Cardiac muscle cell (in vitro differentiated cells and primary cell): ENCODE measurements at regions not wholly inside any gene's neighbourhood (a gene's known extent, or its start where the extent isn't known, plus 50 kb on each side); places are given as distances from the start of the nearest gene placed in this dataset.

Experiments used
- DNase-seq, 2 donors: peaks; one replicate each; pipeline versions ENCODE4 v3.0.0 to v3.0.0-alpha.2; 2010 to 2017; ENCODE audit warnings: low read depth in 1 of 2, low spot score in 1 of 2
- H3K27ac ChIP-seq: fragments of 200-600 bp; sonication (generic); 2 replicates; pipeline ENCODE4 v1.5.1; 2016
- H3K27me3 ChIP-seq: fragments of 200-600 bp; sonication (generic); 2 replicates; pipeline ENCODE4 v1.6.0; 2016; ENCODE audit warnings: control low read depth
- H3K36me3 ChIP-seq: fragments of 200-600 bp; sonication (generic); 2 replicates; pipeline ENCODE4 v1.5.1; 2016; ENCODE audit warnings: control low read depth
- H3K4me1 ChIP-seq: fragments of 200-600 bp; sonication (generic); 2 replicates; pipeline ENCODE4 v1.8.1; 2017; ENCODE audit warnings: low read depth, mild to moderate bottlenecking, mixed run types
- H3K4me3 ChIP-seq: fragments of 200-600 bp; sonication (generic); 2 replicates; pipeline ENCODE4 v1.5.1; 2016; ENCODE audit warnings: mild to moderate bottlenecking
- H3K9me3 ChIP-seq: fragments of 200-600 bp; sonication (generic); 2 replicates; pipeline ENCODE4 v1.5.1; 2017; ENCODE audit warnings: low read depth, mild to moderate bottlenecking, control low read depth
- TF ChIP-seq, protein P1 (sequence below): IDR thresholded peaks from 2 replicates; pipeline ENCODE4 v1.5.1; 2012; ENCODE audit warnings: low read depth, mild to moderate bottlenecking, low read length

DNA sequence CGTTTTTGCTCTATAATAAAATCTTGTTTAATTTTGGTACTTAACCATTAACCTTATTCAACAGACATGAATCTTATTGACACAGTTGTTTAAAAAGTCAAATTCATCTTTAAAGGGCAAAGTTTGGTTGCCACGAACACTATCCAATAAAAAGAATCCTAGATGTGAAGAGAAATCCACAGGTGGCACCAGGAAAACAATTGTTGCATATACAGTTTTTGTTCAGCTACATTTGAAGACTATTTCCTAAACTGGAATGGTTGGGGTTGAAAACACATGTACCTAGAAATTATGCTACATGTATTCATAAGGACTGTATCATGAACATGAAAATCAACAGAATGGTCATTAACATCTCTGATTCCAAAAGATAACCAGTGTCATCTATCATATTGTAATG lies 71.1 kb upstream of the GULP1 start:
- TF ChIP-seq, protein P1, sequence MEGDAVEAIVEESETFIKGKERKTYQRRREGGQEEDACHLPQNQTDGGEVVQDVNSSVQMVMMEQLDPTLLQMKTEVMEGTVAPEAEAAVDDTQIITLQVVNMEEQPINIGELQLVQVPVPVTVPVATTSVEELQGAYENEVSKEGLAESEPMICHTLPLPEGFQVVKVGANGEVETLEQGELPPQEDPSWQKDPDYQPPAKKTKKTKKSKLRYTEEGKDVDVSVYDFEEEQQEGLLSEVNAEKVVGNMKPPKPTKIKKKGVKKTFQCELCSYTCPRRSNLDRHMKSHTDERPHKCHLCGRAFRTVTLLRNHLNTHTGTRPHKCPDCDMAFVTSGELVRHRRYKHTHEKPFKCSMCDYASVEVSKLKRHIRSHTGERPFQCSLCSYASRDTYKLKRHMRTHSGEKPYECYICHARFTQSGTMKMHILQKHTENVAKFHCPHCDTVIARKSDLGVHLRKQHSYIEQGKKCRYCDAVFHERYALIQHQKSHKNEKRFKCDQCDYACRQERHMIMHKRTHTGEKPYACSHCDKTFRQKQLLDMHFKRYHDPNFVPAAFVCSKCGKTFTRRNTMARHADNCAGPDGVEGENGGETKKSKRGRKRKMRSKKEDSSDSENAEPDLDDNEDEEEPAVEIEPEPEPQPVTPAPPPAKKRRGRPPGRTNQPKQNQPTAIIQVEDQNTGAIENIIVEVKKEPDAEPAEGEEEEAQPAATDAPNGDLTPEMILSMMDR: no peak
- Histone ChIP-seq H3K9me3 (no peaks in the 10 kb centered on the region), H3K4me1 (no peaks in the 10 kb centered on the region), H3K36me3 (no peaks in the 10 kb centered on the region), H3K27me3 (no peaks in the 10 kb centered on the region), H3K4me3 (no peak overlapping the region), H3K27ac (no peak overlapping the region)
- DNase-seq: no peak

DNA sequence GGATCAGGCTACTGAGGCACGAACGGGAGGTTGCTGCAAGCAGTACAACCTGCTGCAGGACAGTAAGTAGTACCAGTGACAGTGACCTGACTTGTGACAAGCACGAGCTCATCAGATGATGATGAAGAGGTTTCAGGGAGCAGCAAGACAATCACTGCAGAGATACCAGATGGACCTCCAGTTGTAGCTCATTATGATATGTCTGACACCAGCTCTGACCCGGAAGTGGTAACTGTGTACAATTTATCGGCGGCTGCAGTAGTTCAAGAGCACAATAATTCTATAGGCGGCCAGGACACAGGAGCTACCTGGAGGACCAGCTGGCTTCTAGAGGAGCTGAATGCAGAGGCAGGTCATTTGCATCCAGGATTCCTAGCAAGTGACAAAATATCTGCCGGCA lies 64.0 kb upstream of the GULP1 start:
- no peaks in the 10 kb centered on the region for H3K9me3 ChIP-seq
- H3K27me3 ChIP-seq: no peaks in the 10 kb centered on the region
- H3K27ac ChIP-seq: no peak overlapping the region
- TF ChIP-seq, protein P1: no peak
- H3K4me1 ChIP-seq: no peaks in the 10 kb centered on the region
- no peak for DNase-seq
- H3K36me3 ChIP-seq: no peaks in the 10 kb centered on the region
- no peak overlapping the region for H3K4me3 ChIP-seq

- no peak overlapping the region for H3K4me3 ChIP-seq
- no peaks in the 10 kb centered on the region for H3K9me3 ChIP-seq
- no peaks in the 10 kb centered on the region for H3K4me1 ChIP-seq
- no peaks in the 10 kb centered on the region for H3K27me3 ChIP-seq
- no peak overlapping the region for H3K27ac ChIP-seq
- DNase-seq: no peak
- no peaks in the 10 kb centered on the region for H3K36me3 ChIP-seq
- TF ChIP-seq, protein P1: no peak
These were observed 56.3 kb upstream of the GULP1 start for GRCh38 chr2:188235364-188235763.

GRCh38 chr2:188238386-188238785 lies 53.3 kb upstream of the GULP1 start:
- no peak overlapping the region for H3K4me3 ChIP-seq
- no peaks in the 10 kb centered on the region for H3K27me3 ChIP-seq
- DNase-seq: no peak
- no peaks in the 10 kb centered on the region for H3K36me3 ChIP-seq
- TF ChIP-seq, protein P1: no peak
- no peaks in the 10 kb centered on the region for H3K9me3 ChIP-seq
- no peaks in the 10 kb centered on the region for H3K4me1 ChIP-seq
- H3K27ac ChIP-seq: no peak overlapping the region
